BE2C (cell line): ENCODE measurements at regions not wholly inside any gene's neighbourhood (a gene's known extent, or its start where the extent isn't known, plus 50 kb on each side); places are given as distances from the start of the nearest gene placed in this dataset.

Experiments
- DNase-seq: peaks from one replicate; pipeline ENCODE4 v3.0.0-alpha.2; 2020
- H3K27me3 ChIP-seq: fragments of 250-450 bp; sonication (Bioruptor Pico); 2 replicates; pipeline ENCODE4 v1.5.1; 2020; ENCODE audit warnings: mild to moderate bottlenecking
- H3K36me3 ChIP-seq: fragments of 250-450 bp; sonication (Bioruptor Pico); 2 replicates; pipeline ENCODE4 v1.5.1; 2020; ENCODE audit warnings: mild to moderate bottlenecking
- H3K4me1 ChIP-seq: fragments of 250-450 bp; sonication (Bioruptor Pico); 2 replicates; pipeline ENCODE4 v1.5.1; 2020
- H3K4me3 ChIP-seq: 2 replicates; pipeline ENCODE4 v1.5.1; 2011; ENCODE audit warnings: low read depth, low read length
- H3K9me3 ChIP-seq: fragments of 250-450 bp; sonication (Bioruptor Pico); 2 replicates; pipeline ENCODE4 v1.5.1; 2020
- TF ChIP-seq, protein P1 (sequence below): IDR thresholded peaks from 2 replicates; pipeline ENCODE4 v1.5.1; 2012; ENCODE audit warnings: mild to moderate bottlenecking, low read depth, low read length

DNA sequence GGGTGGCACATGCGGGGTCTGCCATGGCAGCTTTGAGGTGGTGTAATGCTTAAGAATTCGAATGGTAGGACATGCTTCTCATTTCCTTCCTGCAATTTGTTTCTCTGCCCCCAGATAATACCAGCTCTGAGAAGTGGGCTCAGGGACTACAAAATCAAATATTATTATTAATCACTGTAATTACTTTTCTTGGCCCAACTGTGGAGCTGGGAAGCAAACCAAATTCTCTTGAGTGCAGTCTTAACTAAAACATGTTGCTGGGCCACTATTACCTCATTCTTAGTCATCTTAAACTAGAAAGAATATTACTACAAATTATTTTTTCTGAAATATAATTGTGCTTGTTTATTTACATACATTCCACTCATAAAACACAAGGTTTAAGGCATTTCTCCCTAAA lies 566.7 kb upstream of the NRP1 start:
- Histone ChIP-seq H3K9me3 (no peaks in the 10 kb centered on the region), H3K4me1 (no peaks in the 10 kb centered on the region), H3K4me3 (no peak overlapping the region), H3K27me3 (no peaks in the 10 kb centered on the region), H3K36me3 (no peaks in the 10 kb centered on the region)
- TF ChIP-seq, protein P1, sequence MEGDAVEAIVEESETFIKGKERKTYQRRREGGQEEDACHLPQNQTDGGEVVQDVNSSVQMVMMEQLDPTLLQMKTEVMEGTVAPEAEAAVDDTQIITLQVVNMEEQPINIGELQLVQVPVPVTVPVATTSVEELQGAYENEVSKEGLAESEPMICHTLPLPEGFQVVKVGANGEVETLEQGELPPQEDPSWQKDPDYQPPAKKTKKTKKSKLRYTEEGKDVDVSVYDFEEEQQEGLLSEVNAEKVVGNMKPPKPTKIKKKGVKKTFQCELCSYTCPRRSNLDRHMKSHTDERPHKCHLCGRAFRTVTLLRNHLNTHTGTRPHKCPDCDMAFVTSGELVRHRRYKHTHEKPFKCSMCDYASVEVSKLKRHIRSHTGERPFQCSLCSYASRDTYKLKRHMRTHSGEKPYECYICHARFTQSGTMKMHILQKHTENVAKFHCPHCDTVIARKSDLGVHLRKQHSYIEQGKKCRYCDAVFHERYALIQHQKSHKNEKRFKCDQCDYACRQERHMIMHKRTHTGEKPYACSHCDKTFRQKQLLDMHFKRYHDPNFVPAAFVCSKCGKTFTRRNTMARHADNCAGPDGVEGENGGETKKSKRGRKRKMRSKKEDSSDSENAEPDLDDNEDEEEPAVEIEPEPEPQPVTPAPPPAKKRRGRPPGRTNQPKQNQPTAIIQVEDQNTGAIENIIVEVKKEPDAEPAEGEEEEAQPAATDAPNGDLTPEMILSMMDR = no peak
- DNase-seq = no peak

DNA sequence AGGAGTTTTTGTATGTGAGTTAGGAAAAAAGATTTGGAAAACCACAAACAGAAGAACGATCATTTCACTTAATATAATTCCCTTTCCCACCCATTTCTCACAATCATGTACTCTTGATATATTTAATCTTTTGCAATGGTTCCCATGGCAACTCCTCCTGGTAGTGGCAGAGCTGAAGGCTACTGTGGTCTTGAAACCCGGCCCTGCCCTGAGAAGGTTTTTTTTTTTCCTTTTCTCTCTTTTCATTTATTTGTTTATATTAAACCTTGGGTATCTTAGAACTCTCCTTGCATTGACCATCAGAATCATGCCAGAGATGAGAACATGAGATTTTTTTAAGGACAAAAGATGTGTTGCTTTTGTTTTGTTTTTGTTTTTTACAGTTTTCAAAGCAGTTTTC lies 566.1 kb upstream of the NRP1 start:
- Histone ChIP-seq H3K4me1 (no peaks in the 10 kb centered on the region), H3K36me3 (no peaks in the 10 kb centered on the region), H3K4me3 (no peak overlapping the region), H3K9me3 (no peaks in the 10 kb centered on the region), H3K27me3 (no peaks in the 10 kb centered on the region)
- no peak for DNase-seq
- TF ChIP-seq, protein P1 = no peak

DNA sequence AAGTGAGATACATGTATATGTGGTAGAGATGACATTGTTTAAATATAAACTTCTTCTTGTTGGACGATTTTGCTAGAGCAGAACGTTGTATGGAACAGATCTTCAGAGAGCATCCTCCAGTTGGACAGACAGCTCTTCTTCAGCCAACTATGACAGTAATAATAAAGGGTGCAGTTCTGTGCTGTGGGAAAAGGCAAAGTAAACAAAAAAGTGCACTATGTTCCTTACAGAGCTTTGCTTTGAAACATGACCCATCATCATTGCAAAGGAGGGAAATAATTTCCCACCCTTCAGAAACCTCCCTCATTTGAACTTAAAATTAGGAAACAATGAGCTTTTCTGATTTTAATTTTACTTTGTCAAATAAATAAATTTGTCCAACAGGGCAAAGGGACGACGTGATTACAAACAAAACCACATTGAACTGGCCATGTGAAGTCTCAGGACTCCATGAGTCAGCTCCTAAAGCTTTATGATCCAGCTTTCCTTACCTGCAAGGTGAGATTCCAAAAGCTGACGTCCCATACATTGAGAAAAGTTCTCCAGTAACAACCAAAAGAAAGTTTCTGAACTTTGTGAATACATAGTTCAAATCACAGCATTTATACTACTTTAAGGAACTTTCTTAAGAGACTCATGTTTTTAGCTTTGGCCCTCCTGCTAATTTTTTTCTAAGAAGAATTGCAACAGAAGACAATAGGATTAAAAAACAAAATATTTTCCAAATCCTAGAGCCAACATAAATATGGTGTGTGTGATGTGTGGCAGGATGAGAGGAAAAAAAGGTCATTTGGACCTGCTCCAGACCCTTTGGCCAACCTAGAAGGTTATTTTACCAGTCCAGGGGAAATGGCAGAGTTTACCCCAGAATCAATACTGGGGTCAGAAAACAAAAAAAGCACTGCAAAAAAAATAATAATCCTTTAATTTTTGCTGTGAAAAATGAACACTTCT lies 565.4 kb upstream of the NRP1 start:
- TF ChIP-seq, protein P1 = no peak

DNA sequence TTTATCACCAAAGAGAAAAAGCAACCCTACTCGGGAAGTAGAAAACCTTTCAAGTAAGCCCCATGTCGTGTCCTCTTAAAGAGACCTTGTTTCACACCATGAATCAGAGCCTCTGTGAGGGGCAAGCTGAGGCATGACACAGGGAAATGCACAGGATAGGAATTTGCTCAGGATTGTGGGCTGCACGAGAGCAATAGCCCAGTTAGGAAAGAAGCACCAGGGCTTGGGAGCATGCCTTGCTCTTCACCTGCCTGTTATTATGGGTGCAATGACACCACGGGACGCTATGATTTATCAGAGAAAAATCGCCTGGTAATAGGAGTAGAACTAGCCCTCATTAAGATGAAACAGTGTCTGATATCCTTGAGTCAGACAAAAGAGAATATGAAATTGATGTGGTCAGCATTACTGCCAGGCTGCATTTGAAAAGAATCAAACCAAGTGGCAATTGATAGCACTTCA lies 562.9 kb upstream of the NRP1 start:
- Histone ChIP-seq H3K36me3 (no peaks in the 10 kb centered on the region), H3K4me3 (no peak overlapping the region), H3K4me1 (no peaks in the 10 kb centered on the region), H3K9me3 (no peaks in the 10 kb centered on the region), H3K27me3 (no peaks in the 10 kb centered on the region)
- no peak for DNase-seq
- TF ChIP-seq, protein P1 = no peak

More for the DNA sequence above, 565.4 kb upstream of the NRP1 start:
- no peak overlapping the region for H3K4me3 ChIP-seq
- H3K4me1 ChIP-seq = no peaks in the 10 kb centered on the region
- H3K9me3 ChIP-seq = no peaks in the 10 kb centered on the region
- no peaks in the 10 kb centered on the region for H3K27me3 ChIP-seq
- no peaks in the 10 kb centered on the region for H3K36me3 ChIP-seq
- DNase-seq = no peak

DNA sequence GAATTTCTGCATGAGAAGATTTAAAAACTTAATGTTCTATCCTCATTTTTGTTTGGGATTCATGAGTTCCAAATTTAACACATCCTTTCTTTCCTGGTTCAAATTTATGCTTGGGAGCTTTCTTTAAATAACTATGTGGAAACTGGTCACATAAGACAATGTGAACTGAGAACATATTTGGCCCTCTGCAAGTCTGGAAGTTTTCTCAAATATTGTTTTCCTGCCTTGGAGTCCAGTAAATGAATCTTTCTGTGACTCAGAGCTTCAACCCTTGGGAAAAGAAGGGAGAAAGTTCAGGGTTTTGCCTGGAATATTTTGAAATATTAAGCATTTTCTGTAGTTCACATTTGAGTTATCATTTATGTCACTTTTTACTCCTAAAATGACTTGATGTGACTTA lies 559.0 kb upstream of the NRP1 start:
- Histone ChIP-seq H3K4me1 (no peaks in the 10 kb centered on the region), H3K9me3 (no peaks in the 10 kb centered on the region), H3K4me3 (no peak overlapping the region), H3K36me3 (no peaks in the 10 kb centered on the region), H3K27me3 (no peaks in the 10 kb centered on the region)
- TF ChIP-seq, protein P1 = no peak
- no peak for DNase-seq

DNA sequence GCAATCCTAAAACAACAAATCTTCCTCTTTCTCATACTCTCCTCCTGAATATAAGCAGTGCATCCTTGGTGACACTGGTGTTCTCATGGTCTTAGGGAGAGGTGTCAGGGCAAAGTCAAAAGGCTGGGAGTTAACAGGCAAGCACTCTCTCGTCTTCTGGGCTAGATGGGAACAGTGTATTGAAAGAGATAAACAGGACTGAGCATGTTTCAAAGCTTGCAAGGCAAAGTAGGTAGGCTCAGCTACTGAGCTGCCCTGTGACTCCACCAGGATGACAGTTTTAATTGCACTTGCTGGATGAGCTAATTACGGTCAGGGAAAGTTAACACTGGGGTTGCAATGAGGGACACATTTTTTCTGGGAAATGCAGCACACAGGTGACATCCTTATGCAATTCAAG lies 554.9 kb upstream of the NRP1 start:
- DNase-seq = no peak
- Histone ChIP-seq H3K9me3 (no peaks in the 10 kb centered on the region), H3K4me3 (no peak overlapping the region), H3K36me3 (no peaks in the 10 kb centered on the region), H3K4me1 (no peaks in the 10 kb centered on the region), H3K27me3 (no peaks in the 10 kb centered on the region)
- TF ChIP-seq, protein P1 = no peak
